Vagina (tissue), 2 donors: ENCODE measurements at regions not wholly inside any gene's neighbourhood (a gene's known extent, or its start where the extent isn't known, plus 50 kb on each side); places are given as distances from the start of the nearest gene placed in this dataset.

Experiments
- CTCF ChIP-seq, 3 experiments: fragments of 450-650 bp in 2 of 3; fragments of 200-600 bp in 1 of 3; sonication (generic) in 1 of 3; IDR thresholded peaks; one replicate each; pipeline ENCODE4 v1.5.1; 2017 to 2019; ENCODE audit warnings: antibody characterized with exemption in 3 of 3, mild to moderate bottlenecking in 2 of 3, moderate library complexity in 2 of 3
- POLR2A ChIP-seq, 2 donors: fragments of 450-650 bp; IDR thresholded peaks; one replicate each; pipeline ENCODE4 v1.6.1; 2017; ENCODE audit warnings: antibody characterized with exemption in 2 of 2, mild to moderate bottlenecking in 2 of 2, moderate library complexity in 2 of 2
- POLR2AphosphoS5 ChIP-seq, 2 donors: sonication (generic); formaldehyde crosslinking; IDR thresholded peaks; one replicate each; pipeline ENCODE4 v1.9.0; 2017; ENCODE audit warnings: antibody characterized with exemption in 2 of 2, mild to moderate bottlenecking in 2 of 2, low read depth in 1 of 2; ENCODE audit not compliant: insufficient read depth in 1 of 2

GRCh38 chr13:22776394-22777186, 404.2 kb upstream of the SGCG start:
- TF ChIP-seq CTCF (IDR thresholded peaks at IDR 0.05) (no peak), POLR2AphosphoS5 (IDR thresholded peaks at IDR 0.05; ENCODE audit: insufficient read depth in 1 of 2, low read depth in 1 of 2) (no peak), POLR2A (IDR thresholded peaks at IDR 0.05) (no peak)
